NCI-H1105 (cell line): ENCODE measurements at regions not wholly inside any gene's neighbourhood (a gene's known extent, or its start where the extent isn't known, plus 50 kb on each side); places are given as distances from the start of the nearest gene placed in this dataset.
"Not testable (repeated sequence)": the region's sequence is repeated elsewhere in the genome, so short reads cannot be mapped to it uniquely, and the experiment has no call there.

Experiments
- DNase-seq: peaks from one replicate; lab custom pipeline; 2025; lab: John Stamatoyannopoulos, UW

DNA sequence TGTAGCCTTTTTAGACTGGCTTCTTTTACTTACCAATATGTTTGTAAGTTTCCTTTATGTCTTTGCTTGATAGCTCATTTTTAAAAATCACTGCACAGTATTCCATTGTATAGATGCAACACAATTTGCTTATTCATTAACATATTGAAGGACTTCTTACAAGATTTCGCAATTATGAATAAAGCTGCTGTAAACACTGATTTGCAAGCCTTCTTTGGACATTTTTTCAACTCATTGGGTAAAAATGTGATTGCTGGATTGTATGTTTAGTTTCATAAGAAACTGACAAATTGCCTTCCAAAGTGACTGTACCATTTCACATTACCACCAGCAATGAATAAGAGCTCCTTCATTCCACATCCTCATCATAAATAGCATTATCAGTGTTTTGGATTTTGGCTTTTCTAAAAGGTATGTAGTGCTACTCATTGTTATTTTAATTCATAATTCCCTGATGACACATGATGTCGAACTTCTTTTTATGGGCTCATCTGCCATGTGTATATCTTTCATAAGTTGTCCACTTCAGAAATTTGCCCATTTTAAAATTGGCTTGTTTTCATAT is 80.7 kb downstream of the TFAP2B start:
- DNase-seq, result no peak

DNA sequence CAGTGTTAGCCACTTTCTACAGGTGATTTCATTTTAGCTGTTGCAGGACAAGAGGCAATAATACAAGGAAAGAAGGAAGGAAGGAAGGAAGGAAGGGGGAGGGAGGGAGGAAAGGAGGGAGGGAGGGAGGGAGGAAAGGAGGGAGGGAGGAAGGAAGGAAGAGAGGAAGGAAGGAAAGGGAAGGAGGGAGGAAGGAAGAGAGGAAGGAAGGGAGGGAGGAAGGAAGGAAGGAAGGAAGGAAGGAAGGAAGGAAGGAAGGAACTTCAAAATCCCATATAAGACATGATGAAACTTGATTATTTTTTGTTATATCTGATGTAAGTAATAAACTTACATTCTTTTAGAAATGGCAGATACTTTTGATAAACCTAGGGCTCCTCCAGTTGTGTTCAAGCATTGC is 83.6 kb downstream of the TFAP2B start:
- no peak for DNase-seq

DNA sequence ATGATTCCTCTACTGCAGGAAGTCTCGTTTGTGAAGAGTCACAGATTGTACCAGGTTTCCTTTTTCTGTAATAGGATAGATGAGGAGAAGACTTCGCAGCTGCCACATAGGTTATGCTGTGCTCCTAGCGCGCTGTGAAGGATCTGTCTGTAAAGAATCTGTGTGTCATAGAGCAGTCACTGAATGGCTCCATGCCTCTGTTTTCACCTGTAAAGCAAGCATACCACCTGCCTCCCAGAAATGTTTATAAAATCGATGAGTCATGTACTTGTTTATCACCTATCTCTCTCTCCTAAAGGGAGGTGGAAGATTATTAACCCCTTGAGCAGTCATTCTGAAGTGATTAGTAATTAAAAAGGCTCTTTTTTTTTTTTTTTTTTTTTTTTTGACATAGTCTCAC is 86.6 kb downstream of the TFAP2B start:
- no peak for DNase-seq

DNA sequence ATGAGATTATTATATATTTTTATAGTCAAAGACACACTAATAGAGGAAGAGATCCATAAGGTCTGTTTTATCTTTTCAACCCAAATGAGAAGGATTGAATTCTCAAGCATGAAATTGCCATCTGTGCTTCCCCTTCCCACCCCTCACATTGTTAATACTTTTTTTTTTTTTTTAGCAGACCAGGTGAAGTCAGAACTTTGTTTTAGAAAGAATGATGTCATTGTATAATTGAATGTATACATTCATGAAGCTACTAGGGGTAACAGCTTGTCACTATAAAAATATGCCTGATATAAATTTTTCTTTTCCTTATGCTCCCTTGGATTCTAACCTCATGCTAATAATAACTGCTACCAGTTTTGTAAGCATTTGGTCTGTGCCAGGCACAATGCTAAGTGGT is 88.9 kb downstream of the TFAP2B start:
- DNase-seq, result no peak

DNA sequence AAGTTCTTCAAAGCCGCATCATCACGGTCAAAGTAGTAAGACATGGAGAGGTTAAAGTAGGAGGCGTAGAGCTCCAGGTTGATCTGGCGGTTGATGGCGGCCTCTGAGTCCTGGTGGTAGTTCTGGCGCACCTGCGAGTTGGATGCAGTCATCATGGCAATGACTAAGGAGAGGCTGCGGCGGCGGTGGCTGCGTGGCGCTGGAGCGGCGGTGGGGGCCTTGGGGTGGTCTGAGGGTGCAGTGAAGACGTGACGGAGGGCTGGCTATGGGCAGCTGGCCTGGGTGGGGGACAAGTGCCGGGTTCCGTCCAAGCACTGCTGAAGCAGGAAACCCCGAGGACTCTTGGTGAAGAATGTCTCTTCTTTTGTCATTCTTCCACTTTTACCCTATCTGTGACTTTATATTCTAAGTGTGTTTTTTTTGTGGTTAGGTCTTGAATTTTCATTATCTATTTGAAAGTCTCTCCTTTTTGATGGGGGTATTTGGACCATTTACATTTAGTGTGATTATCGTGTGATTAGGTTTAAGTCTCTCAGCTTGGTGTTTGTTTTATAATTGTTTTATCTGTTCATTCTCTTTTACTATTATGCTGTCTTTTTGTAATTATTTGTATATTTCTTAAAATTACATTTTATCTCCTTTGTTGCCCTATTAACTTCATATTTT is 94.6 kb downstream of the TFAP2B start:
- no peak for DNase-seq

DNA sequence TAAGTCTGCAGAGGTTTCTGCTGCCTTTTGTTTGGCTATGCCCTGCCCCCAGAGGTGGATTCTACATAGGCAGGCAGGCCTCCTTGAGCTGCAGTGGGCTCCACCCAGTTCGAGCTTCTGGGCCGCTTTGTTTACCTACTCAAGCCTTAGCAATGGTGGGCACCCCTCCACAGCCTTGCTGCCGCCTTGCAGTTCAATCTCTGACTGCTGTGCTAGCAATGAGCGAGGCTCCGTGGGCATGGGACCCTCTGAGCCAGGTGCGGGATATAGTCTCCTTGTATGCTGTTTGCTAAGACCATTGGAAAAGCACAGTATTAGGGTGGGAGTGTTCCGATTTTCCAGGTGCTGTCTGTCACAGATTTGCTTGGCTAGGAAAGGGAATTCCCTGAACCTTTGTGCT is 102.7 kb downstream of the TFAP2B start:
- DNase-seq, result not testable (repeated sequence)

DNA sequence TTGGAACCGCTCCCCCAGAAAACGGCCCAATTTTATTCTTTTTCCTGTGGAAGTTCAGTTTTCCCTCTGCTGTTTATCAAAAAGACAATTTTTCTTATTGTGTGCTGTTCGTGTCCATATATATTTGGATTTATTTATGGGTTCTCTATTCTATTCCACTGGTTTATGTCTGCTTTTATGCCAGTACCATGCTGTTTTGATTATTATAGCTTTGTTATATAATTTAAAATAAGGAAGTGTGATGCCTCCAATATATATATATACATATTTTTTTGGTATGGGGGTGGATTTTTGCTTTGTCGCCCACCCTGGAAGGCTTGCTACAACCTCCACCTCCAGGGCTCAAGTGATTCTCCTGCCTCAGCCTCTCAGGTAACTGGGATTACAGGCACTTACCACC is 103.3 kb downstream of the TFAP2B start:
- no peak for DNase-seq

DNA sequence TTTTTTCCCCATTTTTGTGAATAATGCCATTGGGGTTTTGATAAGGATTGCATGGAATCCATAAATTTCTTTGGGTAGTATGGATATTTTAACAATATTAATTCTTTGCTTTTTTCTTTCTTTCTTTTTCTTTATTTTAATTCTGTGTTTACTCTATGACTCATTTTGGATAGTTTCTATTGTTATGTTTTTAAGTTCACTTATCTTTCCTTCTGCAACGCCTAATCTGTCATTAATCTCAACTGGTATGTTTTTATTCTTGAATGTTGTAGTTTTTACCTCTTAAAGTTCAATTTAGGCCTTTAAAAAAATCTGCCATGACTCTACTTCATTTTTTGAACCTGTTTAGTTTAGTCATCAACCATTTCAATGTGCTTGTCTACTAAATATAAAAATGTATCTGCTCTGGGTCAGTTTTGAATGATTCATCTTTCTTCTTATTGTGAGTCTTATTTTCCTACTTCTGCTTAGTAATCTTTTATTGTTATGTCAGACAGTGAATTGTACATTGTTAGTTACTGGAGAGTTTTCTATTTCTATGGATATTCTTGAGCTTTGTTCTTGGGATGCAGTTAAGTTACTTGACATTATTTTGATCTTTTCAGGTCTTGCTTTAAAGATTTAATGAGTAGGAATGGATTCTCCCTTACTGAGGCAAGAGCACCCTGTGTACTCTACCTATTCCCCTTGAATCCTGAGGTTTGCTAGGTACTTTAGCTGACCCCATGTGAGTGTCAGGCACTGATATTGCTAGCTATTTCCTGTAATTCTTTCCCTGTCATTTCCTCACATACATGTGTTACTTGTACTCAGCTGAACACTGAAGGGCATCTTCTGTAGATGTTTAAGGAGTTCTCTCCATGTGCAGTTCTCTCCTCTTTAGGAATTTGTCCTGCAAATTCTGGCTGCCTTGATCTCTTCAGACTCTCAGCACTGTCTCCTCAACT is 104.2 kb downstream of the TFAP2B start:
- DNase-seq, result no peak

DNA sequence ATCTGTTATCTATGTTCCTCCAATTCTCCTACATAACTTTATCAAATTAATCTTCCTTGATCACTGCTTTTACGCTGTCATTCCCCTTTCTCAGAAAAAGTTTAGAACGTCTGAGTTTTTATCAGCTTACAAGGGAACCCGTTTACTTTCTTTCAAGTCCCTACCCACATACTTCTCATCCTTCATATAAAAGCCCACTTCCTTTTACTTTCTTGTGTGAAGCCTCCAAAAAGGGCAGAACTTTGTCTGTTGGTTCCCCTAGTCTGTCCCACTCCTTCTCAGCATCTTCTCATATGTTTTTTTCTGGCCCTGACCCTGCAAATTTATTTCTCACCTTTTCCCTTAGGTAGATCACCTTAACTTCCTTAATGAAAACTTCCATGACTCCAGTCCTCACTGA is 106.1 kb downstream of the TFAP2B start:
- no peak for DNase-seq

DNA sequence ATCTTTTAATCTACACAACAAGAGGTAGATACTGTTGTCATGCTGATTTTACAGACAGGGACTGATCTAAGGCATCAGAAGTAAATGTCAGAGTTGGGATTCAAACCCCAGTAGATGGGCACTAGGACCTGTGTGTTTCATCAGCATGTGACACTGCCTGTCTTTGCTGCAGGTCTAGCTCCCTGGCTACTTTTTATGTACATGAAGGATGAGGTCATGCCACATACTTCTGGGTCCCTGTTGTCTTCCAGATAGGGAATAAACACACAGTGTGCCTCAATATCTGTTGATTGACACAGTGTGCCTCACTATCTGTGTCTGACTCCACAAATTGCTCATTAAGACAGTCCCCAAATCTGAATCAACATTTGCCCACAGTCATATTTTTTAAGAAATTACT is 106.9 kb downstream of the TFAP2B start:
- DNase-seq, result no peak

DNA sequence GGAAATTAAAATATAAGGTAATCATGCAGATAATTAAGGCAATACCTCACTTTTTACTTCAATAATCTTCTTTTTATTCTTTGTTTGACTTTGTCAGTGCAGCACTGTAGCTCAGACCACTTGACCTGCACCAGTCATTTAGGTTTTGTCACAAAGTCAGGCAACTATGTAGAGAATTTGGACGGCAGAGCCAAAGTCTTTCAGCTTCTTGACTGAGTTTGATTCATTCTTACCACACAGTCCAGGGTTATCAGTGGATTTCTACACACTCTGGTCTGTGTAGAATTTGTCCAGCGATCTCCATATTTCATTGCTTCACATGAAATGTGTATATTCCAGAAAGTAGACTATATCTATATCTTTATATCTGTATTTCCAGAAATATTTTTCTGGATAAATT is 107.3 kb downstream of the TFAP2B start:
- no peak for DNase-seq

DNA sequence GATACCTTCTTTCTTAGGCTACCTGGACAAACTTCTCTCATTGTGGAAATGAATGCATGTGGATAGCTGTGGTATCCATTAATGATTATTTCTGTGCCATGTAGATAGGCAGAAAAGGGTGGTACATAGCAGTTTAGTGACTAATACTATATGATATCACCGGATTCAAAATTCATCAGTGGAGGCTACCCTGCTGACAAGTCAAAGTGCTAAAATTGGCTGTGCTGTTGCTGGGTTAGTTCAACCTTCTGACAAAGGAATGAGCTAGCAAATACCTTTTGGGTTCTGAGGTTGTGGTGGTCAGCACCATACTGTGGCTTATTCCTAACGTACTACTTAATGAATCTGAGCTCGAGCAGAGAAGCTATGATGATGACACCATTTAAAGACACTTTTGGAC is 109.1 kb downstream of the TFAP2B start:
- no peak for DNase-seq

DNA sequence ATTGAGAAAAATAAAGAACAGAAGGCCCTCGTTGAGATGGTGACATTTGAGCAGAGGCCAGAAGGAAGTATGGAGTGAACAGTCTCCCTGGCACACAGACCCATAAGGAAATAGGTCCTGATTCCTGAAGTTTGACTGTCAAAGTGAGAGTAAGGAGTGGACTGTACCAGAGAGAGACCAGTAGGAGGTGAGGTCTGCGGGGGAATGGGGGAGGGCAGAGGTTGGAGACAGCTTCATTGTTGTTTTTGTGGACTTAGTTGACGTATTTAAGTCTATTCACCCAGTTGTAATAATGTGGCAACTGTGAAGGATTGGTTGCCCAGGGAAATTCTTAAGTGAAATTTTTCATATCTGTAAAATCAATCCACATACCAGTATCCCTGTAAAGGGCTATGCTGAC is 110.7 kb downstream of the TFAP2B start:
- DNase-seq, result no peak

DNA sequence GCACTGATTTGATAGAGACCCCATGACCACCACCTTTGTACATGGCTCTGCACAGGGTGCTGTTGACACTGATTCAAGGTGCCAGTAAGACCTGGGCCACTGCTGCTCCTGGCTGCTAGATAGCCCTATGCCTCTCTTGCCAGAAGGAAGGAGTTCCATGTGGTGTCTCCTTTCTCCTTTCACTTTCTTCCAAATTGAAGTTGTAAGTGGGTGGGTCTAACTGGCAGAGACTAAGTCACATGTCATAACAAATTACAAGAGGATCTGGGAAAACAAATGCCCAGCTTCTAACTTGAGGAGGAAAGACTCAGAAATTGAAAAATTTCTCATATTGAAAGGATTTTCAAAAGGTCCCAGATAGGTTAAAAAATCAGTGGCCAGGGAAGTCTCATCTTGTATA is 116.8 kb downstream of the TFAP2B start:
- DNase-seq, result no peak

DNA sequence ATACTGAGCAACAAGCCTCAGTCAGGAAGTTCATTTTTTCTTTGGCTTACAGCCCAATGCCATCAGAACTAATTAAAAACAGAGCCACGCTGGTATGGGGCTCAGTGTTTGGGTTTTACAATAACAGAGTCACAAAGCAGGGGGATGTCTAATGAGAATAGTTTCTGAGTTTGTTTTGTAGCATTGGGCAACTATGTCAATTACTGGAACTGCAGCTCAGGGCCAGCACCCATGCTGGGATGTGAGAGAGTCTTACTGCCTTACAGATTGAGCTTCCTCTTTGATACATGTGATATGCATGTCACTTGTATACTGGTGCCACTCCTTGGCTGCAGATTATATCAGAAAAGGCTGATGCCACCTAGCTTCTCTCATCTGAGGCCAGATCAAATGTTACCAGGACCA is 117.6 kb downstream of the TFAP2B start:
- peak; percentile 19 for DNase-seq

DNA sequence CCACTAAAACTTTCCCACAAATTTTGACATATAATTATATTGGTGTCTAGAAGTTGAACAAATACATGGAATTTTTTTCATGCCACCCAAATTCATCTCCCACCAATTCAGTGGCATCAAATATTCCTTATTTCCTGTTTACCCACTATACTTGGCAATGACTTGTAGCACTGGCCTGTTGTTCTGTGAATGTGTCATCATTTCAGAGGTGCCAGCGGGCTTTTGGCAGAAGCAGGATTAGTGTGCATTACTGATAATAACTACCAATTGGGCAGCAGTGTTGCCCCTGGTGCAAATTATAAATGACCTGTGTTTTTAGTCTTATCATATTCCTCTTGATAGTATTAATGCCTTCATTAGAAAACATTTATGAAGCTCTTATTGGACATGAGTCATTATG is 121.3 kb downstream of the TFAP2B start:
- DNase-seq, result no peak

DNA sequence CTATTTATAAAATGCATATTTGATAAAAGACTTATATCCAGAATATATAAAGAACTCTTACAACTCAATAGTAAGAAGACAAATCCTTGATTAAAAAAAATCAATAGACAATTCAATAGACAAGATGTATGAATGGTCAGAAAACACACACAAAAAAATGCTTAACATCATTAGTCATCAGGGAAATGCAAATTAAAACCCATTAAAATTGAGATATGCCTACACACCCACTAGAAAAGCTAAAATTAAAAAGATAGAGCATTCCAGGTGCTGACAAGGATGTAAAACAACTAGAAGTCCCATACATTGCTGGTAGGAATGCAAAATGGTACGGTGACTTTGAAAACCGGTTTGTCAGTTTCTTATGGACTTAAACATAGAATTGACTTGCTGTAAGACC is 127.1 kb downstream of the TFAP2B start:
- DNase-seq, result no peak

DNA sequence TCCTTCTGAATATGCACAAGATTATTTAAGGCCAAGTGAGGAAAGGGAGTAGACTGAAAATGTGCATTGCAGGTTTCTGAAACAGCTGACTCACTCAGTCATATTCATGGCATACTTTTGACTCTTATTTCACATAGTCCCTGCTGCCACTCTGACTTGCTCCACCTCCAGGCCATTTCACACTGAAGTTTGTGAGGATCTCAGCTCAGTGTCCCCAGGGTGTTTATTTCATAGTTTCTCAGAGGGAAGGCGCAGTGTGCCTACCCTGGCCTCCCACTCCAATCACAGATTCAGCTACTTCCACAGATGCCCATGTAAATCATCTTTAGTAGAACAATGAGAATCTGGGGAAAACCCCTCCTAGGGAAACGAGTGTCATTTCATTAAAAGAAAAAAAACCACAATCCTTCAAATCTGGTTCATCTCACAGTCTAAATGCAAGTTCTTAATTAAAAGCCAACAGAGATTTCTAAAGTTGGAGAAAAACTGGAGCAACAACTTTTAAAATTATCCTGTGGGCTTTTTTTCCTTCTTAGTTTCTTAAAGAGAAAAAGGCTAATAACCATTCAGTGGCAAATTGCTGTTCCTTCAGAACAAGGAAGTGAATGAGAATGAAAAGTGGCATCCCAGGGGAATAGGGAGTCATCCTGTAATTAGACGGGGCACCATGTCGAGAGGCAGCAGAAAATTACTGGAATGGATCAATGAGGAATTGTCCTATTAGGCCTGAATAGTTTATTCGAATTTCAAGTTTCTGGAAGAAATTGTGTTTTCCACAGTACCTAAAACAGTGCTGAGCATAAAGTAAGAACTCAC is 133.6 kb downstream of the TFAP2B start:
- DNase-seq, result peak; percentile 23

DNA sequence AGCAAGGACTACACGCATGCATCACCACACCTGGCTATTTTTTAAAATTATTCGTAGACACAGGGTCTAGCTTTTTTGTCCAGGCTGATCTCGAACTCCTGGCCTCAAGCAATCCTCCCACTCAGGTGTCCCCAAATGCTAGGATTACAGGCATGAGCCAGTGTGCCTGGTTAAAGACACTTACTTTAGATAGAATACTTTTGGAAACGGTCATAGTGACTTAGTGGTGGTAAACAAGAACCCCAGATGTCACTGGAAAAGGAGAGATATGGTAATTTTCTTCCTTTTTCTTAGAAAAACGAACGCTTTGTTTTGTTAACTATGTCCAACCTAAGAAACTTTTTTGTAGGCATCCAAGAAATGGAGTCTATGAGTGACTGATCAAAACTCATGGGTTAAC is 137.3 kb downstream of the TFAP2B start:
- no peak for DNase-seq

DNA sequence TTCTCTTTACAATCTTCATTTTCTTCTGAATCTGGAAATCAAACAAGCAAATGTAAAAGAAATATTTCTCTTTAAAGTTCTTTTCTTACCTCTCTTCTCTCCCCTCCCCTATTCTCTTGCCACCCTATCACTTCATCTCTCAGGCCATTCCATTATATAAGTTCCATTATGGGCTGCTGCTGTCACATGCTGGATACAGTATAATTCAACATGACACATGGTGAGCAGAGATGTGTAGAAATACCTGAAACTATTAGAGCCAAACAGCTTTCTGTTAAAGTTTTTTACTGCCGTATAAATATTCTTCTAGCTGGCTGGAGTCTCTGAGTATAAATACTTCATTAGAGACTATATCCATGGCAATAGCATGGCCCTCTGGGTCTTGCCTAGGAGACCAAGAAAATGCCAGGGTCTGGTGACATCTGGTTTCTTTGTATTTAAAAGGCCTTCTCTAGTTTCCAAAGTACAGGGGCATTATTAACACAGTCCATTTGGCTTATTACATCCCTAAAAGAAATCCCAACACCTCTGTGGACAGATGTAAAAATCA is 139.6 kb downstream of the TFAP2B start:
- DNase-seq, result no peak

DNA sequence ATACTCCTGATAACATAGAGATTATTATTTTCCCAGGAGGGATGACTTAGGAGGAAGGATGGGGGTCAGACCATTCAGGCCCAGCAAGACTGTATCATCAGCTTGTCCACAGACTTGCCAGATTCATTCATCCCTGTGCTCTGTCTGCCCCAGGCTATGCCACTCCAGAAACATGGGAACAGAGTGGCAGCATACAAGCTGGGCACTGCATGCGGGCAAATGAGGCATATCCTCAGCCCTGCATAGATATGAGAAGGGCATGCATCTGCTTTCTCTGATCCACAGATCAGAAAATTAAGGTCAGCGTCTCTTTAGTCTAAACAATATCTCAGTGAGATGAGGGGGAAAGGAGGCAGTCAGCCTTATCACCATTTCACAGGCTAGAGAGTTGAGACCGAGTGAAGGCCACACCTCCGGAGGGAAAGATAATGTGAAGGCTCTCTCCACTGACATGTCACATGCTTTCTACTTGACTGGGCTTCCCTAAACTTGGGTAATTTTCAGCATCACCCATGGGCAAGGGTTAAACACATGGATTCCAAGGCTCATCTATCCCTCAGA is 140.5 kb downstream of the TFAP2B start:
- DNase-seq, result no peak

DNA sequence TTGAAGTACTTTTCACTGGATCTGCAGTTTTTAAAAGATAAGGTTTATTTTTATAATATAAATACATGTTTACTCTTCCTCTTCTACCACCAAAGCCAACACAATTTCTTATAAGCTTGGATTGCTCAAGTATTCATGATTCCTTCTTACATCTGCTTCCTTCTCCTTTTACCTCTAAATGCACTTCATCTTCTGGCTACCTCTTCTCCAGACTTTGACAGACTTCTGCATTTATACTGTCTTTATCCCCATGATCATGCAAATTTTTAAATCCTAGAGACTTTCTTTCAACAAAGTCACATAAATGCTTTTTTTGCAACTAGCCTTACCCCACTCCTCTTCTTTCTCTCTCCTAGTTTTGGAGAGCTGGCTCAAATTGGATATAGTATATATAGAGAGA is 142.9 kb downstream of the TFAP2B start:
- DNase-seq, result no peak
